Brain microvascular endothelial cell (primary cell): ENCODE measurements at regions not wholly inside any gene's neighbourhood (a gene's known extent, or its start where the extent isn't known, plus 50 kb on each side); places are given as distances from the start of the nearest gene placed in this dataset.
A peak's percentile ranks its signal among the peaks of the same experiment; 100 is the strongest.
"Not testable (repeated sequence)": the region's sequence is repeated elsewhere in the genome, so short reads cannot be mapped to it uniquely, and the experiment has no call there.

Experiments used
- DNase-seq: peaks from one replicate; pipeline ENCODE4 v3.0.0-alpha.2; 2020
- H3K27ac ChIP-seq: fragments of 250-450 bp; sonication (Bioruptor Pico); 2 replicates; pipeline ENCODE4 v1.5.1; 2020; ENCODE audit warnings: mild to moderate bottlenecking, moderate library complexity
- H3K27me3 ChIP-seq: fragments of 250-450 bp; sonication (Bioruptor Pico); replicated peaks from 2 replicates; pipeline ENCODE4 v1.5.1; 2020; ENCODE audit warnings: mild to moderate bottlenecking
- H3K36me3 ChIP-seq: fragments of 250-450 bp; sonication (Bioruptor Pico); replicated peaks from 2 replicates; pipeline ENCODE4 v1.5.1; 2020; ENCODE audit warnings: mild to moderate bottlenecking
- H3K4me3 ChIP-seq: 2 replicates; pipeline ENCODE4 v1.5.1; 2011; ENCODE audit warnings: low read depth, mild to moderate bottlenecking, control low read depth, low read length, moderate library complexity
- in situ Hi-C: cut with HindIII; loops from 2 replicates; pipeline ENCODE4 v1.10.0; 2017; ENCODE audit warnings: low sequenced_read_pairs, low pct_ligation_motif_present
- TF ChIP-seq, protein P1 (sequence below): IDR thresholded peaks from 2 replicates; pipeline ENCODE4 v1.5.1; 2011; ENCODE audit warnings: low read depth, mild to moderate bottlenecking, moderate library complexity, low read length, control low read depth, inconsistent platforms; ENCODE audit errors: missing control alignments

DNA sequence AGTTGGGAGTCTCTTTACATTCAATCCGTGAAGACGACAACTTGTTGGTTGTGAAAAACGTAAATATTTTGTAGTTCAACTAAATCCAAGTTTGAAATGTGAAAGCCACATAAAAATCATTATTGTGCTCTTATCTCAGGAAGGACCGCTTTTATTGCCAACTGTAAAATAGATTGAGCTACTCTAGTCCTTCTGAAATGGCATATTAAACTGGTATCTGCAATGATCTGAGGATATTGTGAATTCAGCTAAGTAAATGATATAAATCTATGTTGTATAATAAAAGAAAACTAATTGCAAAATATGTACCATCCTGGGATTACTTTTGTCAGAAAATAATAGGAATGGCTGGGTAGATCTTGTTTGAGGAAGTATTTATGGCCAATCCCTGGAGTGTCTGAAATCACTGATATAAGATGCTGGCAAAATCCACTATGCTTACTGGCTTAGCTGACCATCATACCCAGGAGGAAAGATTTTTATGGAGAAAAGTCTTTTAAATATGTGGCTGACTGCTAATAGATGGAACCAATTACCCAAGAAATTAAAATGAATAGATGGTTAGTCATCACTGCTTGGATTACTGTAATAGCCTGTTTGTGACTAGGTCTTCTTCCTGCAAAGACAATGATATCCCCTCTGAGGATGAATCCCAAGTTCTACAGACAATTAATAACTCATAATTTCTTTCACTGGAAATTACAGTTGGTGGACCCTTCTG lies 191.8 kb downstream of the SEMA6D start:
- in situ Hi-C loops = no loop called here
- no peak overlapping the region for H3K27ac ChIP-seq
- H3K4me3 ChIP-seq = no peak overlapping the region
- TF ChIP-seq, protein P1, sequence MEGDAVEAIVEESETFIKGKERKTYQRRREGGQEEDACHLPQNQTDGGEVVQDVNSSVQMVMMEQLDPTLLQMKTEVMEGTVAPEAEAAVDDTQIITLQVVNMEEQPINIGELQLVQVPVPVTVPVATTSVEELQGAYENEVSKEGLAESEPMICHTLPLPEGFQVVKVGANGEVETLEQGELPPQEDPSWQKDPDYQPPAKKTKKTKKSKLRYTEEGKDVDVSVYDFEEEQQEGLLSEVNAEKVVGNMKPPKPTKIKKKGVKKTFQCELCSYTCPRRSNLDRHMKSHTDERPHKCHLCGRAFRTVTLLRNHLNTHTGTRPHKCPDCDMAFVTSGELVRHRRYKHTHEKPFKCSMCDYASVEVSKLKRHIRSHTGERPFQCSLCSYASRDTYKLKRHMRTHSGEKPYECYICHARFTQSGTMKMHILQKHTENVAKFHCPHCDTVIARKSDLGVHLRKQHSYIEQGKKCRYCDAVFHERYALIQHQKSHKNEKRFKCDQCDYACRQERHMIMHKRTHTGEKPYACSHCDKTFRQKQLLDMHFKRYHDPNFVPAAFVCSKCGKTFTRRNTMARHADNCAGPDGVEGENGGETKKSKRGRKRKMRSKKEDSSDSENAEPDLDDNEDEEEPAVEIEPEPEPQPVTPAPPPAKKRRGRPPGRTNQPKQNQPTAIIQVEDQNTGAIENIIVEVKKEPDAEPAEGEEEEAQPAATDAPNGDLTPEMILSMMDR = no peak
- no peaks in the 10 kb centered on the region for H3K27me3 ChIP-seq
- no peaks in the 10 kb centered on the region for H3K36me3 ChIP-seq
- no peak for DNase-seq

DNA sequence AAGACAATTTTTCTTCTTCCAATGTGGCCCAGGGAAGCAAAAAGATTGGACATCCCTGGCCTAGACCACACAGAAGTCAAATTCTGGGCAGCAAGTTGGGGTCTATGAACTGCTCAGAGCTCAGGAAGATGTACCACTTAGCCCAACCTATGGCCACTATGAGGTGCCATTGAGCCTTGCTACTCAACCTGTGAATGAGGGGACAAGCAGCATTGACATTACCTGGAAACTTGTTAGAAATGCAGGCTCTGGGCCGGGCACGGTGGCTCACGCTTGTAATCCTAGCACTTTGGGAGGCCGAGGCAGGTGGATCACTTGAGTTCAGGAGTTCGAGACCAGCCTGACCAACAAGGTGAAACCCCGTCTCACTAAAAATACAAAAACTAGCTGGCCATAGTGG lies 195.6 kb downstream of the SEMA6D start:
- H3K27ac ChIP-seq, in situ Hi-C loops, DNase-seq, H3K27me3 ChIP-seq, H3K36me3 ChIP-seq, H3K4me3 ChIP-seq: not testable (repeated sequence)
- TF ChIP-seq, protein P1 = peak; percentile 15

DNA sequence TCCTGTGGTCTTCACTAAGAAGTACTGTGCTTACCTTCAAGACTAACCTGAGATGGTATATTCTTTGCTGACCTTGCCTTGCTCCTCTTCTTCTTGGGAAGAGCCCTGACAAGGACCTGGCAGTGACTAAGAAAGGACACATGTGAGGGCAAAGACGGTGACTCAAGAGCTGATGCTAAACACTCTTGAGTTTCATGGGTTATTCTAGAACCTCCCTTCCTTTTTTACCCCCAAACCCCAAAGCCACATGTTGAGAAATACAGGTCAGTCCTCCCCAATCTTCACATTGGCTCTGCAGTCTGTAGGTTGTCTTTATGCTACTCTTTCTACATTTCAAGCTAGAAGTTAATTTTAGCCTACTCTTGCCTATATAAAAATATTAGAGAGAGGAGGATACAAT lies 200.6 kb downstream of the SEMA6D start:
- DNase-seq = no peak
- Histone ChIP-seq H3K4me3 (no peak overlapping the region), H3K36me3 (no peaks in the 10 kb centered on the region), H3K27ac (no peak overlapping the region), H3K27me3 (no peaks in the 10 kb centered on the region)
- in situ Hi-C loops = no loop called here
- TF ChIP-seq, protein P1 = no peak

DNA sequence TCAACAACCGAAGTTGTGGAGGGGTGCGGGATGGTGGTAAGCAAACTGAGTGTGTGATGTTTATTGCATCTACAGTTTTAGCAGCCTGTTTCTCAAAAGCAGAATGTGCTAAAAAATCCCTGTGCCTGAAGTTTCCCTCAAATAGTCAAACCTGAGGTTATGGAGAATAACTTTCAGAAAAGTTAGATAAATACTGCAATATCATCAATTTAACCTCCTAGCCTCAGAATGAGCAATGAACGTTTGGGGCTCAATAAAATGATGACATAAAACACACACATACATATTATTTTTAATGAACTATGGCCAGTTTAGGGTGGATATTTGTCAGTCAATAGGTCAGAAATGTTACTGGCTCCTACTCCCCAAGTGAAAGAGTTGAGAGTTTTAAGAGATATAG lies 201.6 kb downstream of the SEMA6D start:
- Histone ChIP-seq H3K4me3 (no peak overlapping the region), H3K27ac (no peak overlapping the region), H3K36me3 (no peaks in the 10 kb centered on the region), H3K27me3 (no peaks in the 10 kb centered on the region)
- no peak for DNase-seq
- TF ChIP-seq, protein P1 = no peak
- in situ Hi-C loops = no loop called here

DNA sequence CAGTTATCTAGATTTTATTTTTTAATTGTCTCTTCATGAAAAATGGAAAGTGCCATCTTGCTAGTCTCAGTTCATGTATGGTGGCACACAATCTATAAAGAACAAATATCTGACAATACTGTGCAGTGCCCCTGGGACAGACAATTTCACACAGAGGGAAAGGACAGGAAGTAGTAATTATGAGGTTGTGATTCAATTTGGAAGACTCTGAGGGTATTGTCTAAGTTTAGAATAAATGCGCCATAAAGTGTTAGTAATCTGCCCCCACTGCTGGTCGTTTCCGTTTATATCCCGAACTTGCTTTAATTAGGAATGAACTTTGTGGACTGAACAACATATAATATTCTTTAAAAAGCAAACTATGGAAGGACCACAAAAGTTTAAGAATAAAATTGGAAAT lies 196.4 kb upstream of the SLC24A5 start:
- H3K36me3 ChIP-seq = no peaks in the 10 kb centered on the region
- no peaks in the 10 kb centered on the region for H3K27me3 ChIP-seq
- H3K27ac ChIP-seq = no peak overlapping the region
- in situ Hi-C loops = no loop called here
- H3K4me3 ChIP-seq = no peak overlapping the region
- TF ChIP-seq, protein P1 = no peak
- no peak for DNase-seq
